Mesothelial cell of epicardium (in vitro differentiated cells): ENCODE measurements at regions not wholly inside any gene's neighbourhood (a gene's known extent, or its start where the extent isn't known, plus 50 kb on each side); places are given as distances from the start of the nearest gene placed in this dataset.

Source experiments
- DNase-seq, 2 experiments: peaks; one replicate each; pipeline ENCODE4 v3.0.0; 2021; ENCODE audit warnings: low spot score in 2 of 2; ENCODE audit not compliant: unreplicated experiment in 2 of 2
- H3K27ac Mint-ChIP-seq: 2 replicates; pipeline ENCODE4 v1.8.0; 2021; ENCODE audit warnings: mixed read lengths
- H3K27me3 Mint-ChIP-seq: 2 replicates; pipeline ENCODE4 v1.8.0; 2021; ENCODE audit warnings: low read depth, mixed read lengths
- H3K36me3 Mint-ChIP-seq: 2 replicates; pipeline ENCODE4 v1.8.0; 2021; ENCODE audit warnings: mixed read lengths
- H3K4me1 Mint-ChIP-seq: 2 replicates; pipeline ENCODE4 v1.8.0; 2021; ENCODE audit warnings: mixed read lengths
- H3K4me3 Mint-ChIP-seq: 2 replicates; pipeline ENCODE4 v1.8.0; 2021; ENCODE audit warnings: mild to moderate bottlenecking, moderate library complexity, mixed read lengths
- H3K9me3 Mint-ChIP-seq: 2 replicates; pipeline ENCODE4 v1.8.0; 2021; ENCODE audit warnings: mixed read lengths
- TF ChIP-seq, protein P1 (sequence below): fragments of 200-600 bp; sonication (generic); IDR thresholded peaks from one replicate; pipeline ENCODE4 v1.5.0; 2021; ENCODE audit warnings: antibody characterized with exemption; ENCODE audit not compliant: unreplicated experiment

DNA sequence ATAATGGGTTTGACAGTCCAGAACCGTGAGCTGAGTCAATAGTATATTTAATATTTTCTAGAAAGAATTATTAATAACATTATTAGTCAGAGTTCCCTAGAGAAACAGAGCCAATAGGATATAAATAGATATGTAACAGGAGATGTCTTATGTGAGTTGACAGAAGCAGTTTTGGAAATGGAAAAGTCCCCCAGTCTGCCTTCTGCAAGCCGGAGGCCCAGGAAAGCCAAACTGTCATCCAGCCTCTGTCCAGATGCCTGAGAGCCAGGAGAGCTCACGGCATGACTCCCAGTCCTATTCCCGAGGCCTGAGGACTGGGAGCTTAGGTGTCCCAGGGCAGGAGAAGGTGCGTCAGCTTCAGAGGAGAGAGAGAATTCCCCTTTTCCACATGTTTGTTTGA lies 286.4 kb upstream of the ADARB2 start:
- no peak overlapping the region for H3K27ac Mint-ChIP-seq
- no peaks in the 10 kb centered on the region for H3K36me3 Mint-ChIP-seq
- H3K9me3 Mint-ChIP-seq: no peaks in the 10 kb centered on the region
- no peak for DNase-seq
- H3K4me1 Mint-ChIP-seq: no peaks in the 10 kb centered on the region
- H3K27me3 Mint-ChIP-seq: peaks cover 3% of the 10 kb centered on the region
- H3K4me3 Mint-ChIP-seq: no peak overlapping the region
- TF ChIP-seq, protein P1, sequence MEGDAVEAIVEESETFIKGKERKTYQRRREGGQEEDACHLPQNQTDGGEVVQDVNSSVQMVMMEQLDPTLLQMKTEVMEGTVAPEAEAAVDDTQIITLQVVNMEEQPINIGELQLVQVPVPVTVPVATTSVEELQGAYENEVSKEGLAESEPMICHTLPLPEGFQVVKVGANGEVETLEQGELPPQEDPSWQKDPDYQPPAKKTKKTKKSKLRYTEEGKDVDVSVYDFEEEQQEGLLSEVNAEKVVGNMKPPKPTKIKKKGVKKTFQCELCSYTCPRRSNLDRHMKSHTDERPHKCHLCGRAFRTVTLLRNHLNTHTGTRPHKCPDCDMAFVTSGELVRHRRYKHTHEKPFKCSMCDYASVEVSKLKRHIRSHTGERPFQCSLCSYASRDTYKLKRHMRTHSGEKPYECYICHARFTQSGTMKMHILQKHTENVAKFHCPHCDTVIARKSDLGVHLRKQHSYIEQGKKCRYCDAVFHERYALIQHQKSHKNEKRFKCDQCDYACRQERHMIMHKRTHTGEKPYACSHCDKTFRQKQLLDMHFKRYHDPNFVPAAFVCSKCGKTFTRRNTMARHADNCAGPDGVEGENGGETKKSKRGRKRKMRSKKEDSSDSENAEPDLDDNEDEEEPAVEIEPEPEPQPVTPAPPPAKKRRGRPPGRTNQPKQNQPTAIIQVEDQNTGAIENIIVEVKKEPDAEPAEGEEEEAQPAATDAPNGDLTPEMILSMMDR: no peak

DNA sequence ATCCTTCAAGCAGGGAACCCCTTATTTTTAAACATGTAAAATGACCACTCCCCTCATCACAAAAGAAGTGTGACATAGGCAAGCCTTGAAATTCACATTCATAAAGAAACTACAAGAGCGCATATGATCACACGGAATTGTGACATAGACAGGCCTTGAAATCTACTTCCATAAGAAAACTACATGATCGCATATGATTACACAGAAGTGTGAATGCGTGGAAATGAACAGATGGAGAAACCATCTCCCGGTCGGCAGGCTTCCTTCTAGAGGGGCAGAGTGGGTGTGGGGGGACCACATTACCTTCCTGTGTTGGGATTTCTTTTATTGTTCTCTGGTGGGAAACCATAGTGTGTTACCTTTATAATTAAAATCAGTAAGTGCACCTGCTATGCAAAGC lies 285.1 kb upstream of the ADARB2 start:
- TF ChIP-seq, protein P1: no peak

DNA sequence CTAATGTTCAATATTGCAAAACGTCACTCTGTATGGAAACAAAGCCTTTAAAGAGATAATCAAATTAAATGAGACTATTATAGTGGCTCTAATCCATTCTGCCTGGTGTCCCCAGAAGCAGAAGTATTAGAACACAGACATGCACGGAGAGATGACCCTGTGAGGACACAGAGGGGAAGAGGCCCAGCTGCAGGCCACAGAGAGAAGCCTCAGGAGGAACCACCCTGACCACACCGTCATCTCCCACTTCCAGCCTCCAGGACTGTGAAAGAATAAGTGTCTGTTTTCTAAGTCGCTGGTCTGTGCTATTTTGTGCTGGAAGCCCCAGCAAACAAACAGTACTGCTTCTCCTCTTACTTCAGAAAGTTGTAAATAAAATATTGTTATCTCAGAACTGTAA lies 283.5 kb upstream of the ADARB2 start:
- no peak for DNase-seq
- H3K36me3 Mint-ChIP-seq: no peaks in the 10 kb centered on the region
- no peaks in the 10 kb centered on the region for H3K9me3 Mint-ChIP-seq
- TF ChIP-seq, protein P1: no peak
- H3K27ac Mint-ChIP-seq: no peak overlapping the region
- peaks cover 10% of the 10 kb centered on the region for H3K27me3 Mint-ChIP-seq
- no peaks in the 10 kb centered on the region for H3K4me1 Mint-ChIP-seq
- no peak overlapping the region for H3K4me3 Mint-ChIP-seq

More for the DNA sequence above, 285.1 kb upstream of the ADARB2 start:
- Mint-ChIP-seq H3K9me3 (no peaks in the 10 kb centered on the region), H3K36me3 (no peaks in the 10 kb centered on the region), H3K4me3 (no peak overlapping the region), H3K4me1 (no peaks in the 10 kb centered on the region), H3K27ac (no peak overlapping the region), H3K27me3 (peaks cover 10% of the 10 kb centered on the region)
- DNase-seq: no peak

DNA sequence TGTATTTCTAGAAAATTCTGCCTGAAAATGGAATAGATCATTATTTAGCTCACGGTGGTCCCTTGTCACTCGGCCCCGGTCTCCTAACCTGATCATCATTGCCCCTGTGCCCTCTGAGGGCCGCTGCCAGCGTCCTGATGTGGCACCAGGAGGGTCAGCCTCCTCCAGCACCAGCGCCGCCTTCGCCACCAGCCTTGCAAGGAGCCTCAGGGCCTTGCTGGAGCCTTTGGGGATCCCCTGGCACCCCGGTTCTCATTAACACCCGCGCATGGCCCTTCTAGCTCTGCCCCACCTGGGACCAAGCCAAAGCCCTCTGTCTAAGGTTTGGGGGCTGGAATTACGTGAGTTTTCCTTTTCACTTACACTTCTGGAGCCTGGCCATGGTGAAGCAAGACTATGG lies 282.5 kb upstream of the ADARB2 start:
- H3K27me3 Mint-ChIP-seq: peaks cover 10% of the 10 kb centered on the region
- no peaks in the 10 kb centered on the region for H3K4me1 Mint-ChIP-seq
- TF ChIP-seq, protein P1: no peak
- no peak overlapping the region for H3K4me3 Mint-ChIP-seq
- no peak overlapping the region for H3K27ac Mint-ChIP-seq
- H3K9me3 Mint-ChIP-seq: no peaks in the 10 kb centered on the region
- no peak for DNase-seq
- H3K36me3 Mint-ChIP-seq: no peaks in the 10 kb centered on the region

DNA sequence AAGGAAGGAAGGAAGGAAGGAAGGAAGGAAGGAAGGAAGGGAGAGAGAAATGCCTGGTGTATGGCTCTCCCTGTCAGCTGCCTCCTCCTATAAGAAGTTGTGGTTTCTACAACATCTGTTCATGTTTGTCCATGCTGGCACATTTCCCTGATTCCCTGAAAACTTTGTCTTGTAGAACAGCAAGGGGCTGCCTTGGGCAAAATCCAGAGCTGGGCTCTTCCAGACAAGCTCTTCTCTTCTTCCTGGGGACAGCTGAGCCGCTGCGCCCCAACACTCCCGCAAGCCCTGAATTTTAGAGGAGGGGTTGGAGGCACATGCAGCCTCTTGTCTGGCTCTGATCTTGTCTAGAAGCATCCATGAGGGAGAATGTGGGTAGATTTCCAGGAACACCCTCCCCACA lies 282.0 kb upstream of the ADARB2 start:
- no peak overlapping the region for H3K27ac Mint-ChIP-seq
- TF ChIP-seq, protein P1: no peak
- DNase-seq: no peak
- no peaks in the 10 kb centered on the region for H3K9me3 Mint-ChIP-seq
- H3K36me3 Mint-ChIP-seq: no peaks in the 10 kb centered on the region
- no peaks in the 10 kb centered on the region for H3K4me1 Mint-ChIP-seq
- no peak overlapping the region for H3K4me3 Mint-ChIP-seq
- H3K27me3 Mint-ChIP-seq: peaks cover 11% of the 10 kb centered on the region

DNA sequence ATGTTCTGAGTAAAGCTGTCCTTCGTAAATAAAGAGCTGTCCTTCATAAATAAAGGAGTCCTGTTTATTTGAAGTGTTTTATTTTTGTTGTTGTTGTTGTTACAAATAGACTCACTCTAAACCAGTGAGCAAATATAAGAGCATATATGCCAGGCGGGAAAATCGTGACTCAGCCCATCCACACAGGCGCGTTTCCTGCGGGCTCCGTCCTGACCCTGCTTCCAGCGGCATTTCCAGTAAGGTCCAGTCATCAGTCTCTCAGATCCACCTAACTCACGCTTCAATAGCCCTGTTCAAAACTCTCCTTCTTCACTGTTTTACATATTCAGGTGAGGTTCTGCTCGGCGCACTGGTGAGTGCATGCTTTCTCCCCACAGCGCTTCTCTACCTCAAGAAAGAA lies 277.2 kb upstream of the ADARB2 start:
- Mint-ChIP-seq H3K4me1 (no peaks in the 10 kb centered on the region), H3K27ac (no peak overlapping the region), H3K4me3 (no peak overlapping the region), H3K27me3 (peaks cover 11% of the 10 kb centered on the region), H3K9me3 (no peaks in the 10 kb centered on the region), H3K36me3 (no peaks in the 10 kb centered on the region)
- TF ChIP-seq, protein P1: no peak
- no peak for DNase-seq
